HCT116 (cell line): ENCODE measurements at regions not wholly inside any gene's neighbourhood (a gene's known extent, or its start where the extent isn't known, plus 50 kb on each side); places are given as distances from the start of the nearest gene placed in this dataset.

Experiments used
- ATAC-seq: fragments of 200-7000 bp; cut with Tn5 transposase; 2 replicates; pipeline ENCODE4 v1.9.1; 2020; ENCODE audit warnings: mild to moderate bottlenecking, moderate library complexity
- BruUV-seq: library from RNA; stranded (reverse); fragments of 400-500 nt; replicated peaks from 2 replicates; lab custom pipeline; 2021; lab: Mats Ljungman, UMichigan
- CTCF ChIA-PET: fragments of 300-600 bp; sonication (Branson Sonifier 250); formaldehyde crosslinking; loops from one replicate; lab custom pipeline; 2021; ENCODE audit warnings: antibody characterized with exemption; lab: Charles Lee
- POLR2A ChIA-PET: fragments of 300-600, 350-600 bp; sonication (Branson Sonifier 250); formaldehyde crosslinking; loops from one replicate; lab custom pipeline; 2021; ENCODE audit warnings: antibody characterized with exemption; lab: Charles Lee
- RAD21 ChIA-PET, 2 experiments: fragments of 300-600 bp; sonication (Branson Sonifier 250); formaldehyde crosslinking; loops; one replicate each; lab custom pipeline; 2023; ENCODE audit warnings: low total read pairs in 2 of 2; ENCODE audit not compliant: uncharacterized antibody in 2 of 2, unreplicated experiment in 2 of 2, low non-redundant PET in 1 of 2; lab: Charles Lee
- DNase-seq: peaks from one replicate; pipeline ENCODE4 v3.0.0-alpha.2; 2010; ENCODE audit warnings: low read depth, low spot score
- H2AFZ ChIP-seq: fragments of 200-600 bp; shearing (Covaris generic), sonication (generic); 2 replicates; pipeline ENCODE4 v1.6.1; 2017; ENCODE audit warnings: low read depth, mixed run types, mixed read lengths, antibody characterized with exemption, low read length; ENCODE audit not compliant: poor library complexity, severe bottlenecking
- H3K27ac ChIP-seq: 2 replicates; pipeline ENCODE4 v1.5.1; 2012; ENCODE audit warnings: low read depth, low read length
- H3K27me3 ChIP-seq: fragments of 200-600 bp; sonication (generic); 2 replicates; pipeline ENCODE4 v1.6.1; 2016; ENCODE audit warnings: mixed run types, low read length, mixed read lengths; ENCODE audit not compliant: insufficient read depth
- H3K36me3 ChIP-seq, 2 experiments: fragments of 200-500 bp in 1 of 2; fragments of 200-600 bp in 1 of 2; sonication (Bioruptor generic) in 1 of 2; sonication (generic) in 1 of 2; 2 replicates each; pipeline versions ENCODE4 v1.5.1 to v1.6.1; 2014 to 2016; ENCODE audit warnings: low read length in 2 of 2, inconsistent platforms in 1 of 2, mixed read lengths in 1 of 2, mixed run types in 1 of 2; ENCODE audit not compliant: insufficient read depth in 2 of 2, control insufficient read depth in 1 of 2
- H3K4me1 ChIP-seq, 2 experiments: fragments of 200-600 bp in 1 of 2; sonication (generic) in 1 of 2; 2 replicates each; pipeline versions ENCODE4 v1.5.1 to v1.6.1; 2012 to 2017; ENCODE audit warnings: low read length in 2 of 2, inconsistent platforms in 1 of 2, mild to moderate bottlenecking in 1 of 2, mixed read lengths in 1 of 2, mixed run types in 1 of 2, moderate library complexity in 1 of 2; ENCODE audit not compliant: insufficient read depth in 2 of 2, control insufficient read depth in 1 of 2
- H3K4me2 ChIP-seq: fragments of 200-600 bp; sonication (generic); 2 replicates; pipeline ENCODE4 v1.6.1; 2017; ENCODE audit warnings: mixed run types, low read length, mixed read lengths
- H3K4me3 ChIP-seq, 2 experiments: fragments of 200-600 bp in 1 of 2; sonication (generic) in 1 of 2; replicated peaks in 1 of 2; 2 replicates each; pipeline ENCODE4 v1.5.1; 2011 to 2016; ENCODE audit warnings: low read length in 2 of 2, control low read depth in 1 of 2, low read depth in 1 of 2, mild to moderate bottlenecking in 1 of 2, mixed read lengths in 1 of 2, mixed run types in 1 of 2
- H3K79me2 ChIP-seq: fragments of 200-600 bp; sonication (generic); 2 replicates; pipeline ENCODE4 v1.6.1; 2017; ENCODE audit warnings: mild to moderate bottlenecking, mixed run types, low read length, moderate library complexity, mixed read lengths; ENCODE audit not compliant: insufficient read depth
- H3K9ac ChIP-seq: fragments of 200-600 bp; sonication (generic); 2 replicates; pipeline ENCODE4 v1.6.1; 2016; ENCODE audit warnings: low read length, mixed read lengths
- H3K9me2 ChIP-seq: fragments of 200-600 bp; sonication (generic), shearing (Covaris generic); 2 replicates; pipeline ENCODE4 v1.6.1; 2017; ENCODE audit warnings: mixed run types, mild to moderate bottlenecking, moderate library complexity; ENCODE audit not compliant: insufficient read depth
- H3K9me3 ChIP-seq, 2 experiments: fragments of 200-500 bp in 1 of 2; fragments of 200-600 bp in 1 of 2; sonication (Bioruptor generic) in 1 of 2; sonication (generic) in 1 of 2; 2 replicates each; pipeline ENCODE4 v1.6.1; 2014 to 2017; ENCODE audit warnings: low read length in 2 of 2, mixed read lengths in 2 of 2, inconsistent platforms in 1 of 2, low read depth in 1 of 2, mild to moderate bottlenecking in 1 of 2, mixed run types in 1 of 2, moderate library complexity in 1 of 2; ENCODE audit not compliant: control insufficient read depth in 1 of 2, insufficient read depth in 1 of 2
- H4K20me1 ChIP-seq: fragments of 200-600 bp; sonication (generic), shearing (Covaris generic); 2 replicates; pipeline ENCODE4 v1.6.1; 2017; ENCODE audit warnings: mixed run types, mild to moderate bottlenecking, moderate library complexity; ENCODE audit not compliant: insufficient read depth
- CBX3 ChIP-seq: IDR thresholded peaks from 2 replicates; pipeline ENCODE4 v1.6.1; 2012; ENCODE audit warnings: low read depth
- CEBPB ChIP-seq: IDR thresholded peaks from 2 replicates; pipeline ENCODE4 v1.6.1; 2012; ENCODE audit warnings: low read depth
- EGR1 ChIP-seq: IDR thresholded peaks from 2 replicates; pipeline ENCODE4 v1.6.1; 2012; ENCODE audit warnings: low read depth
- ELF1 ChIP-seq: IDR thresholded peaks from 2 replicates; pipeline ENCODE4 v1.6.1; 2012; ENCODE audit warnings: low read depth, borderline replicate concordance
- FOSL1 ChIP-seq: IDR thresholded peaks from 2 replicates; pipeline ENCODE4 v1.6.1; 2012; ENCODE audit warnings: low read depth
- JUND ChIP-seq: IDR thresholded peaks from 2 replicates; pipeline ENCODE4 v1.6.1; 2012
- POLR2A ChIP-seq: IDR thresholded peaks from 2 replicates; pipeline ENCODE4 v1.7.0; 2011; ENCODE audit warnings: borderline replicate concordance; ENCODE audit not compliant: insufficient read depth, insufficient read length; ENCODE audit errors: extremely low read depth
- RAD21 ChIP-seq: IDR thresholded peaks from 2 replicates; pipeline ENCODE4 v1.6.1; 2012; ENCODE audit warnings: low read depth, mild to moderate bottlenecking
- SIN3A ChIP-seq: IDR thresholded peaks from 2 replicates; pipeline ENCODE4 v1.6.1; 2012; ENCODE audit warnings: low read depth
- SRF ChIP-seq: IDR thresholded peaks from 2 replicates; pipeline ENCODE4 v1.6.1; 2012; ENCODE audit warnings: low read depth
- TCF7L2 ChIP-seq: IDR thresholded peaks from 2 replicates; pipeline ENCODE4 v1.7.0; 2011; ENCODE audit warnings: borderline replicate concordance, inconsistent platforms; ENCODE audit not compliant: insufficient read depth, insufficient read length; ENCODE audit errors: extremely low read depth
- ZFX ChIP-seq: fragments of 450-650 bp; IDR thresholded peaks from 2 replicates; pipeline ENCODE4 v1.6.1; 2017
- ZNF274 ChIP-seq: fragments of 200-500 bp; sonication (Bioruptor generic); IDR thresholded peaks from 2 replicates; pipeline ENCODE4 v1.6.1; 2014; ENCODE audit warnings: mild to moderate bottlenecking, low read depth, low read length, inconsistent platforms
- intact Hi-C: fragments of 100-400 bp; cut with micrococcal nuclease; formaldehyde crosslinking; loops from 2 replicates; pipeline ENCODE4 v1.10.0; 2022
- TF ChIP-seq, protein P1 (sequence below): IDR thresholded peaks from 2 replicates; pipeline ENCODE4 v1.6.1; 2012

DNA sequence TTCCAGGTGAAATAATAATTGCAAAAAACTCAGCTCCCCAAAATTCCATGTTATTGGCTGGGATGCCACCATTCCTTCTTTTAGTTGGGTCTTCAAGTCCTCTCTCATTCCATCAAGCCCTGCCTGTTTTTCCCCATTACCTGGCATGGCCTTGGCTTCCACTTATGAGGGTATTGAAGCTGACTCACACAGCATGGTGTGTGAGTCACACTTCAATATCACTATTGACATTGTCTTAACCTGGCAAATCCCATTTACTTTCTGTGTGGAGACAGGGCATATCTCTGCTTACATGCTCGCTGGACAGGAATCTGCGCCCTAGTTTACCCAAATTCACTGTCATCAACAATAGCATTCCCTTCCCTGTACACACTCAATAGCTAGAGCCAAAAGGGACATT is 1806.8 kb downstream of the BRINP3 start (continued):
- TF ChIP-seq TCF7L2 = peak; percentile 13

DNA sequence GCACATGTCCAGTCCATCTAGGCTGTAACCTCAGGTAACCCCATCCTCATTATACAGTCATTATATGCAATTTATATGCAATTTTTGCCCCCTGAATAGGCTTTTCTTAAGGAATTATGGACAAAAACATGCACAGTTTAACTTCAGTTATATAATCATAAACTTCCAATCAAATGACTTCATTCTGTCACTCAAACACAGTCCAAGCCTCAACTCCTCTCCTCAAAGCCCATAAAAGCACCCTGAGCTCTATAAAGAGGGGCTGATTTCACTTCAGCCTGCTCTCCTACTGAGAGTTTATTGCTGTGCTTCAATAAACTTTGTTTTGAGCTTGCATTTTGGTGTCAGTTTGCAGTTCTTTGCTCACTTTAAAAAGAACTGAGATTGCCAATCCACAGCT is 1805.5 kb downstream of the BRINP3 start:
- Histone ChIP-seq H3K27me3 (no peaks in the 10 kb centered on the region), H3K36me3 (no peaks in the 10 kb centered on the region), H3K4me2 (no peak overlapping the region), H3K9ac (no peak overlapping the region), H3K9me2 (no peaks in the 10 kb centered on the region), H2AFZ (no peak overlapping the region), H4K20me1 (no peaks in the 10 kb centered on the region), H3K79me2 (no peaks in the 10 kb centered on the region), H3K4me3 (no peak overlapping the region)
- DNase-seq (no peak), ATAC-seq (no peak)
- RAD21 ChIA-PET = no interaction called here
- POLR2A ChIA-PET = no interaction called here
- TF ChIP-seq EGR1 = no peak
- TF ChIP-seq, protein P1, sequence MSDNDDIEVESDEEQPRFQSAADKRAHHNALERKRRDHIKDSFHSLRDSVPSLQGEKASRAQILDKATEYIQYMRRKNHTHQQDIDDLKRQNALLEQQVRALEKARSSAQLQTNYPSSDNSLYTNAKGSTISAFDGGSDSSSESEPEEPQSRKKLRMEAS = no peak
- TF ChIP-seq POLR2A = no peak
- no peak for TF ChIP-seq ZNF274
- TF ChIP-seq ZFX = no peak
- no peak for TF ChIP-seq FOSL1
- no peak for TF ChIP-seq SRF
- no peak for TF ChIP-seq SIN3A
- no peak for TF ChIP-seq CEBPB
- TF ChIP-seq RAD21 = no peak
- TF ChIP-seq ELF1 = no peak
- no peak for TF ChIP-seq CBX3
- no peak for TF ChIP-seq JUND
- TF ChIP-seq, all 23 proteins: peak for 0
- H3K4me1 ChIP-seq = peaks cover 0 to 13% of the 10 kb centered on the region in 2 experiments; a peak in 2 of 4 replicates
- BruUV-seq = no TSS peak
- CTCF ChIA-PET = no interaction called here
- no peaks in the 10 kb centered on the region for H3K9me3 ChIP-seq
- H3K27ac ChIP-seq = no peak overlapping the region
- intact Hi-C loops = no loop called here
